GM19397 (cell line): ENCODE measurements at regions not wholly inside any gene's neighbourhood (a gene's known extent, or its start where the extent isn't known, plus 50 kb on each side); places are given as distances from the start of the nearest gene placed in this dataset.

Source experiments
- ATAC-seq: cut with Tn5 transposase; IDR thresholded peaks from one replicate; pipeline ENCODE4 v1.9.1; 2021; ENCODE audit warnings: mild to moderate bottlenecking, moderate library complexity; ENCODE audit not compliant: unreplicated experiment

- ATAC-seq: no peak
These were observed 452.3 kb downstream of the ADAMTS20 start for GRCh38 chr12:43099691-43100163.

- ATAC-seq: no peak
These were observed 453.0 kb downstream of the ADAMTS20 start for GRCh38 chr12:43098766-43099550.

- ATAC-seq: no peak
These were observed 453.9 kb downstream of the ADAMTS20 start for GRCh38 chr12:43098071-43098470.

- ATAC-seq: no peak
These were observed 454.5 kb downstream of the ADAMTS20 start for GRCh38 chr12:43097471-43097870.

- ATAC-seq: no peak
These were observed 456.2 kb downstream of the ADAMTS20 start for GRCh38 chr12:43095669-43096280.

- ATAC-seq: no peak
These were observed 457.0 kb downstream of the ADAMTS20 start for GRCh38 chr12:43094886-43095575.

GRCh38 chr12:43090981-43091380 is 461.0 kb downstream of the ADAMTS20 start:
- no peak for ATAC-seq

- no peak for ATAC-seq
These were observed 464.6 kb downstream of the ADAMTS20 start for GRCh38 chr12:43087195-43088091.

GRCh38 chr12:43079476-43079875 is 472.5 kb downstream of the ADAMTS20 start:
- no peak for ATAC-seq

GRCh38 chr12:43078976-43079375 is 473.0 kb downstream of the ADAMTS20 start:
- no peak for ATAC-seq

GRCh38 chr12:43072431-43072830 is 479.6 kb downstream of the ADAMTS20 start:
- no peak for ATAC-seq

GRCh38 chr12:43069768-43070221 is 480.2 kb upstream of the PRICKLE1 start:
- ATAC-seq: no peak

GRCh38 chr12:43066471-43066870 is 476.9 kb upstream of the PRICKLE1 start:
- no peak for ATAC-seq

- no peak for ATAC-seq
These were observed 474.1 kb upstream of the PRICKLE1 start for GRCh38 chr12:43063650-43064049.

GRCh38 chr12:43062201-43062895 is 472.8 kb upstream of the PRICKLE1 start:
- ATAC-seq: no peak

GRCh38 chr12:43060742-43061141 is 471.2 kb upstream of the PRICKLE1 start:
- no peak for ATAC-seq

GRCh38 chr12:43058616-43059015 is 469.1 kb upstream of the PRICKLE1 start:
- no peak for ATAC-seq

- ATAC-seq: no peak
These were observed 468.0 kb upstream of the PRICKLE1 start for GRCh38 chr12:43057566-43057965.

- no peak for ATAC-seq
These were observed 464.5 kb upstream of the PRICKLE1 start for GRCh38 chr12:43054085-43054484.

GRCh38 chr12:43052441-43052840 is 462.9 kb upstream of the PRICKLE1 start:
- ATAC-seq: no peak
